Osteocyte (in vitro differentiated cells): ENCODE measurements at regions not wholly inside any gene's neighbourhood (a gene's known extent, or its start where the extent isn't known, plus 50 kb on each side); places are given as distances from the start of the nearest gene placed in this dataset.

Experiments used
- DNase-seq: peaks from one replicate; pipeline ENCODE4 v3.0.0; 2021; ENCODE audit warnings: mixed read lengths; ENCODE audit not compliant: unreplicated experiment; ENCODE audit errors: extremely low spot score
- H3K27ac Mint-ChIP-seq: one replicate; pipeline ENCODE4 v1.8.0; 2021; ENCODE audit warnings: mild to moderate bottlenecking, mixed read lengths; ENCODE audit not compliant: unreplicated experiment
- H3K27me3 Mint-ChIP-seq: one replicate; pipeline ENCODE4 v1.8.0; 2021; ENCODE audit warnings: mixed read lengths; ENCODE audit not compliant: unreplicated experiment
- H3K36me3 Mint-ChIP-seq: one replicate; pipeline ENCODE4 v1.8.0; 2021; ENCODE audit warnings: mixed read lengths; ENCODE audit not compliant: unreplicated experiment
- H3K4me1 Mint-ChIP-seq: one replicate; pipeline ENCODE4 v1.8.0; 2021; ENCODE audit warnings: mixed read lengths; ENCODE audit not compliant: unreplicated experiment
- H3K4me3 Mint-ChIP-seq: one replicate; pipeline ENCODE4 v1.8.0; 2021; ENCODE audit warnings: mild to moderate bottlenecking, moderate library complexity, mixed read lengths; ENCODE audit not compliant: unreplicated experiment
- H3K9me3 Mint-ChIP-seq: one replicate; pipeline ENCODE4 v1.8.0; 2021; ENCODE audit warnings: mixed read lengths; ENCODE audit not compliant: unreplicated experiment
- CTCF ChIP-seq: fragments of 200-600 bp; sonication (generic); IDR thresholded peaks from 2 replicates; pipeline ENCODE4 v1.5.0; 2021; ENCODE audit warnings: antibody characterized with exemption, mild to moderate bottlenecking, moderate library complexity

GRCh38 chr10:107498983-107499382, 334.5 kb upstream of the SORCS1 start:
- no peaks in the 10 kb centered on the region for H3K4me1 Mint-ChIP-seq
- H3K4me3 Mint-ChIP-seq = no peak overlapping the region
- H3K36me3 Mint-ChIP-seq = no peaks in the 10 kb centered on the region
- TF ChIP-seq CTCF = no peak
- H3K27me3 Mint-ChIP-seq = no peaks in the 10 kb centered on the region
- no peak for DNase-seq
- peaks cover 19% of the 10 kb centered on the region for H3K9me3 Mint-ChIP-seq
- no peak overlapping the region for H3K27ac Mint-ChIP-seq

GRCh38 chr10:107497024-107497423, 332.5 kb upstream of the SORCS1 start:
- H3K27ac Mint-ChIP-seq = no peak overlapping the region
- H3K4me3 Mint-ChIP-seq = no peak overlapping the region
- H3K4me1 Mint-ChIP-seq = no peaks in the 10 kb centered on the region
- TF ChIP-seq CTCF = no peak
- no peaks in the 10 kb centered on the region for H3K36me3 Mint-ChIP-seq
- no peak for DNase-seq
- no peaks in the 10 kb centered on the region for H3K27me3 Mint-ChIP-seq
- H3K9me3 Mint-ChIP-seq = peaks cover 27% of the 10 kb centered on the region

GRCh38 chr10:107496594-107496993, 332.1 kb upstream of the SORCS1 start:
- no peaks in the 10 kb centered on the region for H3K4me1 Mint-ChIP-seq
- H3K27me3 Mint-ChIP-seq = no peaks in the 10 kb centered on the region
- H3K9me3 Mint-ChIP-seq = peaks cover 31% of the 10 kb centered on the region
- H3K4me3 Mint-ChIP-seq = no peak overlapping the region
- no peaks in the 10 kb centered on the region for H3K36me3 Mint-ChIP-seq
- DNase-seq = no peak
- TF ChIP-seq CTCF = no peak
- H3K27ac Mint-ChIP-seq = no peak overlapping the region

- Mint-ChIP-seq H3K9me3 (peaks cover 31% of the 10 kb centered on the region), H3K4me1 (no peaks in the 10 kb centered on the region), H3K27ac (no peak overlapping the region), H3K36me3 (no peaks in the 10 kb centered on the region), H3K27me3 (no peaks in the 10 kb centered on the region), H3K4me3 (no peak overlapping the region)
- no peak for TF ChIP-seq CTCF
- DNase-seq = no peak
Observed at GRCh38 chr10:107492389-107492788, 327.9 kb upstream of the SORCS1 start.

GRCh38 chr10:107490389-107490788, 325.9 kb upstream of the SORCS1 start:
- Mint-ChIP-seq H3K4me3 (no peak overlapping the region), H3K36me3 (no peaks in the 10 kb centered on the region), H3K27me3 (no peaks in the 10 kb centered on the region), H3K9me3 (peaks cover 35% of the 10 kb centered on the region), H3K27ac (no peak overlapping the region), H3K4me1 (no peaks in the 10 kb centered on the region)
- no peak for TF ChIP-seq CTCF
- no peak for DNase-seq
